ENCODE measurements at regions not wholly inside any gene's neighbourhood (a gene's known extent, or its start where the extent isn't known, plus 50 kb on each side); places are given as distances from the start of the nearest gene placed in this dataset.

GRCh38 chr4:178470996-178471784, 1029.0 kb upstream of the AGA start:
- H3K9ac ChIP-seq (ENCODE audit: insufficient read depth, low read length, poor library complexity, severe bottlenecking): no peak overlapping the region
- H3K27ac ChIP-seq (ENCODE audit: low read depth in 1 of 2, low read length in 2 of 2): no peak overlapping the region
- H3K27me3 Mint-ChIP-seq (ENCODE audit: low read depth in 3 of 3): no peaks in the 10 kb centered on the region
- H3K4me1 ChIP-seq (ENCODE audit: control insufficient read depth in 1 of 2, insufficient read depth in 2 of 2, low read length in 2 of 2): no peaks in the 10 kb centered on the region
- H3K36me3 Mint-ChIP-seq: no peaks in the 10 kb centered on the region
- H3K27me3 ChIP-seq (ENCODE audit: control insufficient read depth in 2 of 2, insufficient read depth in 2 of 2, low read length in 2 of 2): no peaks in the 10 kb centered on the region
- 72% methylated on average over 2 of the region's 4 CpGs for WGBS (ENCODE audit: insufficient coverage)
- H3K79me2 ChIP-seq (ENCODE audit: insufficient read depth, low read length): no peaks in the 10 kb centered on the region
- H3K4me3 Mint-ChIP-seq: no peak overlapping the region
- H2AFZ ChIP-seq (ENCODE audit: insufficient read depth, low read depth, low read length, poor library complexity, severe bottlenecking): no peak overlapping the region
- H3K4me1 Mint-ChIP-seq: no peaks in the 10 kb centered on the region
- no peak overlapping the region for H3K4me2 ChIP-seq (replicated peaks; ENCODE audit: extremely low read depth, low read length, poor library complexity, severe bottlenecking)
- H3K4me3 ChIP-seq (replicated peaks in 1 of 3; ENCODE audit: low read depth in 2 of 3, low read length in 3 of 3): no peak overlapping the region
- no peaks in the 10 kb centered on the region for H3K36me3 ChIP-seq (replicated peaks in 1 of 2; ENCODE audit: control insufficient read depth in 1 of 2, insufficient read depth in 2 of 2, low read length in 2 of 2)
- peaks cover 0 to 4% of the 10 kb centered on the region in 2 donors for H3K9me3 ChIP-seq (replicated peaks in 1 of 2; ENCODE audit: control insufficient read depth in 1 of 2, insufficient read depth in 1 of 2, low read length in 2 of 2)
- peaks cover 0 to 4% (median 2%) of the 10 kb centered on the region in 7 donors for H3K9me3 Mint-ChIP-seq
- no peak overlapping the region for H3K27ac Mint-ChIP-seq
- TF ChIP-seq, protein P1, sequence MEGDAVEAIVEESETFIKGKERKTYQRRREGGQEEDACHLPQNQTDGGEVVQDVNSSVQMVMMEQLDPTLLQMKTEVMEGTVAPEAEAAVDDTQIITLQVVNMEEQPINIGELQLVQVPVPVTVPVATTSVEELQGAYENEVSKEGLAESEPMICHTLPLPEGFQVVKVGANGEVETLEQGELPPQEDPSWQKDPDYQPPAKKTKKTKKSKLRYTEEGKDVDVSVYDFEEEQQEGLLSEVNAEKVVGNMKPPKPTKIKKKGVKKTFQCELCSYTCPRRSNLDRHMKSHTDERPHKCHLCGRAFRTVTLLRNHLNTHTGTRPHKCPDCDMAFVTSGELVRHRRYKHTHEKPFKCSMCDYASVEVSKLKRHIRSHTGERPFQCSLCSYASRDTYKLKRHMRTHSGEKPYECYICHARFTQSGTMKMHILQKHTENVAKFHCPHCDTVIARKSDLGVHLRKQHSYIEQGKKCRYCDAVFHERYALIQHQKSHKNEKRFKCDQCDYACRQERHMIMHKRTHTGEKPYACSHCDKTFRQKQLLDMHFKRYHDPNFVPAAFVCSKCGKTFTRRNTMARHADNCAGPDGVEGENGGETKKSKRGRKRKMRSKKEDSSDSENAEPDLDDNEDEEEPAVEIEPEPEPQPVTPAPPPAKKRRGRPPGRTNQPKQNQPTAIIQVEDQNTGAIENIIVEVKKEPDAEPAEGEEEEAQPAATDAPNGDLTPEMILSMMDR (IDR thresholded peaks at IDR 0.05): no peak
- H4K20me1 ChIP-seq (ENCODE audit: insufficient read depth, low read length): no peaks in the 10 kb centered on the region
- DNase-seq: no peak
- intact Hi-C loops (cut with micrococcal nuclease): no loop called here

- Histone ChIP-seq H3K36me3 (replicated peaks in 1 of 2; ENCODE audit: control insufficient read depth in 1 of 2, insufficient read depth in 2 of 2, low read length in 2 of 2) (no peaks in the 10 kb centered on the region), H3K4me1 (ENCODE audit: control insufficient read depth in 1 of 2, insufficient read depth in 2 of 2, low read length in 2 of 2) (no peaks in the 10 kb centered on the region), H3K9me3 (replicated peaks in 1 of 2; ENCODE audit: control insufficient read depth in 1 of 2, insufficient read depth in 1 of 2, low read length in 2 of 2) (peaks cover 0 to 4% of the 10 kb centered on the region in 2 donors), H2AFZ (ENCODE audit: insufficient read depth, low read depth, low read length, poor library complexity, severe bottlenecking) (no peak overlapping the region), H3K27me3 (ENCODE audit: control insufficient read depth in 2 of 2, insufficient read depth in 2 of 2, low read length in 2 of 2) (no peaks in the 10 kb centered on the region), H3K9ac (ENCODE audit: insufficient read depth, low read length, poor library complexity, severe bottlenecking) (no peak overlapping the region), H3K79me2 (ENCODE audit: insufficient read depth, low read length) (no peaks in the 10 kb centered on the region), H4K20me1 (ENCODE audit: insufficient read depth, low read length) (no peaks in the 10 kb centered on the region), H3K27ac (ENCODE audit: low read depth in 1 of 2, low read length in 2 of 2) (no peak overlapping the region), H3K4me2 (replicated peaks; ENCODE audit: extremely low read depth, low read length, poor library complexity, severe bottlenecking) (no peak overlapping the region), H3K4me3 (replicated peaks in 1 of 3; ENCODE audit: low read depth in 2 of 3, low read length in 3 of 3) (no peak overlapping the region)
- Mint-ChIP-seq H3K27ac (no peak overlapping the region), H3K9me3 (peaks cover 0 to 4% (median 2%) of the 10 kb centered on the region in 7 donors), H3K36me3 (no peaks in the 10 kb centered on the region), H3K4me1 (no peaks in the 10 kb centered on the region), H3K4me3 (no peak overlapping the region), H3K27me3 (ENCODE audit: low read depth in 3 of 3) (no peaks in the 10 kb centered on the region)
- no peak for DNase-seq
- TF ChIP-seq, protein P1 (IDR thresholded peaks at IDR 0.05): no peak
- intact Hi-C loops (cut with micrococcal nuclease): no loop called here
- no CpG with 5 or more reads among the region's 2 CpGs for WGBS (ENCODE audit: insufficient coverage)
Observed at GRCh38 chr4:178471994-178472393, 1029.8 kb upstream of the AGA start.

Data from CD14-positive monocyte (primary cell).